ENCODE measurements at regions not wholly inside any gene's neighbourhood (a gene's known extent, or its start where the extent isn't known, plus 50 kb on each side); places are given as distances from the start of the nearest gene placed in this dataset.

GRCh38 chr5:92795633-92796032 is 785.4 kb downstream of the NR2F1-AS1 start:
- TF ChIP-seq CTCF (IDR thresholded peaks at IDR 0.05) (no peak), ETV6 (CRISPR knock-in tag; IDR thresholded peaks at IDR 0.05) (no peak), SMAD4 (CRISPR knock-in tag; IDR thresholded peaks at IDR 0.05) (no peak), NFYB (CRISPR knock-in tag; conservative IDR thresholded peaks at IDR 0.05; ENCODE audit: low read depth) (no peak), SP1 (CRISPR knock-in tag; conservative IDR thresholded peaks at IDR 0.05) (no peak), FOXP4 (CRISPR knock-in tag; IDR thresholded peaks at IDR 0.05) (no peak), ESRRA (CRISPR knock-in tag; IDR thresholded peaks at IDR 0.05; ENCODE audit: borderline replicate concordance) (no peak), JAZF1 (CRISPR knock-in tag; IDR thresholded peaks at IDR 0.05) (no peak)
